Natural killer cell treated with Interleukin-12 subunit alpha and Interleukin-12 subunit beta and Interleukin-15 and Interleukin-18, amount 100 ng/mL, for 72 hours (primary cell): ENCODE measurements at regions not wholly inside any gene's neighbourhood (a gene's known extent, or its start where the extent isn't known, plus 50 kb on each side); places are given as distances from the start of the nearest gene placed in this dataset.
"Not testable (repeated sequence)": the region's sequence is repeated elsewhere in the genome, so short reads cannot be mapped to it uniquely, and the experiment has no call there.

Experiments
- ATAC-seq, 2 donors: fragments of 150-1000 bp; cut with Tn5 transposase in 1 of 2; sonication (Bioruptor Pico), chemical (Tn5 transposase) in 1 of 2; 2 replicates each; pipeline ENCODE4 v1.10.0; 2021
- DNase-seq: peaks from one replicate; pipeline ENCODE4 v3.0.0; 2022; ENCODE audit warnings: low spot score
- H3K27ac Mint-ChIP-seq, 2 donors: 1 replicate in 1 of 2; 2 replicates in 1 of 2; pipeline ENCODE4 v1.8.0; 2022; ENCODE audit warnings: mixed read lengths in 2 of 2, mild to moderate bottlenecking in 1 of 2, moderate library complexity in 1 of 2
- H3K27me3 Mint-ChIP-seq, 2 donors: 1 replicate in 1 of 2; 2 replicates in 1 of 2; pipeline ENCODE4 v1.8.0; 2022; ENCODE audit warnings: mixed read lengths in 2 of 2
- H3K36me3 Mint-ChIP-seq: one replicate; pipeline ENCODE4 v1.8.0; 2022; ENCODE audit warnings: mixed read lengths
- H3K4me1 Mint-ChIP-seq, 2 donors: 1 replicate in 1 of 2; 2 replicates in 1 of 2; pipeline ENCODE4 v1.8.0; 2022; ENCODE audit warnings: low read depth in 2 of 2, mixed read lengths in 2 of 2, mild to moderate bottlenecking in 1 of 2
- H3K4me3 Mint-ChIP-seq: one replicate; pipeline ENCODE4 v1.8.0; 2022; ENCODE audit warnings: mixed read lengths
- H3K9me3 Mint-ChIP-seq: 2 replicates; pipeline ENCODE4 v1.8.0; 2022; ENCODE audit warnings: mixed read lengths

DNA sequence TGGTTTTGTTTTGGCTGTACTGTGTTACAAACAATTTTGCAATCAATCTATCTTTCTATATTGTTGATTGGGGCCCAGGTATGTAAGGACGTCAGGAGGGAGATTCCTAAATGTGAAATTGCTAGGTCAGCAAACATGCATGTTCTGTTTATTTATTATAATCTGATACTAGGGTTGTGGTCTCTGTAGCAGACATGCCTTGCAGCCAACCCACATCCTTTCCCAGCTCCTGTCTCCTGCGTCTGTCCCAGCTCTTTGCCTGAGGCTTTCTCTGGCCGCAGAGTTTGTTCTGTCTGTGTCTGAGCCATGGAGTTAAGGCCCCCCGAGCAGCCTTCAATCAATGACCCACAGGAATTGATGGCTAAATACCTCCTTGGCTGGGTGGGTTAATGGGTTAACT lies 124.0 kb upstream of the ZEB1 start:
- H3K27ac Mint-ChIP-seq = no peak overlapping the region
- no peak for DNase-seq
- peaks cover 7 to 9% of the 10 kb centered on the region in 2 donors for H3K27me3 Mint-ChIP-seq
- H3K36me3 Mint-ChIP-seq = no peaks in the 10 kb centered on the region
- H3K4me1 Mint-ChIP-seq = no peaks in the 10 kb centered on the region
- no peaks in the 10 kb centered on the region for H3K9me3 Mint-ChIP-seq
- H3K4me3 Mint-ChIP-seq = no peak overlapping the region
- no peak for ATAC-seq

DNA sequence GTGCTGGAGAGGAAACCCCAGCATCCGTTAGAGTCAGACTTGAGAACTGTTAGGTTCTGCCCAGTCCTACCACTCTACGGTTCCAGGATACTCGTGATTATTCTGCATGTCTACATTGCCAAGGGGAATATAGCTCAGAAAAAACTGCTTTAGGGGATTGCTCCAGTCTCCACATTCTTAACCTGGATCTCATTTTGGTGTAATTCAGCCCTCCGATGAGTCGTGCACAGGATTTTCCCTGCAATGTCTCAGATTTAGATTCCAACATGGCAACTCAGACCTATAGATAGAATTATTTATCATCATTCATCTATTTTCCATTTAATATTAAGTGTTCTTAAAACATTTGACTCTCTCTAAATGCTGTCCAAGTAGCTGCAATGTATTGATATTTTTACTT lies 121.1 kb upstream of the ZEB1 start:
- DNase-seq = no peak
- ATAC-seq = no peak
- Mint-ChIP-seq H3K27ac (no peak overlapping the region), H3K27me3 (peaks cover 5 to 9% of the 10 kb centered on the region in 2 donors), H3K4me1 (no peaks in the 10 kb centered on the region), H3K9me3 (no peaks in the 10 kb centered on the region), H3K4me3 (no peak overlapping the region), H3K36me3 (no peaks in the 10 kb centered on the region)

DNA sequence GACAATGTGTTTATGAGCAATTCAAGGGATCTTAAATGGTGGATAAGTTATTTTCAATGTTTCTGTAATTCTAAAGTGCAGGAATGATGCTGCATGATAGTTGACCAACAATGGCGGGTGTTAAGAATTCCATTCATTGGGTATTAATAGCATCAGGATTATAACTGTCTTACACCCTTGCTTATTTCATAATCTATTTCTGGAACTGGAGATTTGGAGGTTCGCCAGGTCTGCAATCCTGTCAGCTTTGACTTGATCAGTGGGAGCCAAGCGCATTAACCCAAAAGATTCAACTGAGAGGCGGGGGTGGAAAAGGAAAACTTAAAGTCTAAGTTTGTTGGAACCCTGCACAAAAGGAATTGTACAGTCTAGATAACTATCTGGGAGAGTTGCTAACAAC lies 114.9 kb upstream of the ZEB1 start:
- H3K36me3 Mint-ChIP-seq = no peaks in the 10 kb centered on the region
- H3K4me1 Mint-ChIP-seq = no peaks in the 10 kb centered on the region
- no peaks in the 10 kb centered on the region for H3K9me3 Mint-ChIP-seq
- peaks cover 0 to 5% of the 10 kb centered on the region in 2 donors for H3K27me3 Mint-ChIP-seq
- DNase-seq (no peak), ATAC-seq (no peak)
- no peak overlapping the region for H3K27ac Mint-ChIP-seq
- H3K4me3 Mint-ChIP-seq = no peak overlapping the region

DNA sequence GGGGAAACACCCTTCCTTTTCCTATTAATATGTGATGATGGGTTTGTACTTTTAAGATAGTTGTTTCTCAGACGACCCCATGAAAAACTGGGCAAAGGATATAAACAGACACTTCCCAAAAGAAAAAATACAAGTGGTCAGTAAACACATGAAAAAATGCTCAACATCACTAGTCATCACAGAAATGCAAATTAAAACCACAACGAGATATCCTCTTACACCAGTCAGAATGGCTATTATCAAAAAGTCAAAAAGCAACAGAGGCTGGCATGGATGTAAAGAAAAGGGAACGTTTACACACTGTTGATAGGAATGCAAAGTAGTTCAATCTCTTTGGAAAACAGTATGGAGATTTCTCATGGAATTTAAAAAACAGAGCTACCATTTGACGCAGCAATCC lies 111.4 kb upstream of the ZEB1 start:
- no peak overlapping the region for H3K27ac Mint-ChIP-seq
- DNase-seq (no peak), ATAC-seq (no peak)
- no peak overlapping the region for H3K4me3 Mint-ChIP-seq
- peaks cover 0 to 5% of the 10 kb centered on the region in 2 donors for H3K27me3 Mint-ChIP-seq
- H3K36me3 Mint-ChIP-seq = no peaks in the 10 kb centered on the region
- no peaks in the 10 kb centered on the region for H3K4me1 Mint-ChIP-seq
- H3K9me3 Mint-ChIP-seq = no peaks in the 10 kb centered on the region

DNA sequence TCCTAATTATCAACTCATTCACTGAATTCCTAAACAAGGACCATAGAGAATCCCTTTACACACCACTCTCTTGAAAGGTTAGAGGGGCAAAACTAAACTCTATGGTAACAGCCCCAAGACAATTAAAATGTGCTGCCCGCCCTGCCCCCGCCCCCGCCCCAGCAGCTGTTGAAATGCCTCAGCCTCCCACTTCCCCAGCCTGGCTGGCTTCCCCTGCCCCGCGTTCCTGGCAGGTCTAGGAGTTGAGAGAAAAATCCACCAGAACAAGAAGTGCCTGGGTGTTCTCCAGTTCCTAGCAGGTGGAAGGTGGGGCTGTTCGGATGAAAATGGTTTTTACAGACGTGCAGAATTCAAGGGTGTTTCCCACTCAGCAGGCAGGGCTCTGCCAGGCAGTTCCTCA lies 109.5 kb upstream of the ZEB1 start:
- Mint-ChIP-seq H3K4me3 (no peak overlapping the region), H3K36me3 (no peaks in the 10 kb centered on the region), H3K4me1 (no peaks in the 10 kb centered on the region), H3K27ac (no peak overlapping the region), H3K9me3 (no peaks in the 10 kb centered on the region), H3K27me3 (peaks cover 0 to 5% of the 10 kb centered on the region in 2 donors)
- ATAC-seq (no peak), DNase-seq (no peak)

DNA sequence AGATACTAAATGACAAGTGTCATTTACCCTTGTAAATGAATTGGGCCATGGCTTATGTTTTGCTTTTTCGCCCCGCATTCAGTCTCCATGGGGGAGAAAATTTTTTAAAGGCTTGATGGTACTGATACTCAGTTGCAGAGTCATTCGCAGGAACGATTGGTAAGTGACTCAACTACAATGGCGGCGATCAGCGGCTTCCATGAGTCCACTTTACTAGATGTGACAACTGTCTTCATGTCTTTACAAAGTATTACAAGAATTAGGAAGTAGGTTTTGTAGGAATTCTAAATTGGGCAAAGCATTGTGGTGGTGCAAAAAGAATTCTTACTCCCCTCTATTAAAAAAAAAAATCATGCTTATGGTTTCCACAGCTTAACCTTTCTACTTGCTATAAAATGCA lies 108.8 kb upstream of the ZEB1 start:
- Mint-ChIP-seq H3K4me3 (no peak overlapping the region), H3K4me1 (no peaks in the 10 kb centered on the region), H3K27ac (no peak overlapping the region), H3K9me3 (no peaks in the 10 kb centered on the region), H3K36me3 (no peaks in the 10 kb centered on the region), H3K27me3 (no peaks in the 10 kb centered on the region)
- DNase-seq = no peak
- no peak for ATAC-seq

DNA sequence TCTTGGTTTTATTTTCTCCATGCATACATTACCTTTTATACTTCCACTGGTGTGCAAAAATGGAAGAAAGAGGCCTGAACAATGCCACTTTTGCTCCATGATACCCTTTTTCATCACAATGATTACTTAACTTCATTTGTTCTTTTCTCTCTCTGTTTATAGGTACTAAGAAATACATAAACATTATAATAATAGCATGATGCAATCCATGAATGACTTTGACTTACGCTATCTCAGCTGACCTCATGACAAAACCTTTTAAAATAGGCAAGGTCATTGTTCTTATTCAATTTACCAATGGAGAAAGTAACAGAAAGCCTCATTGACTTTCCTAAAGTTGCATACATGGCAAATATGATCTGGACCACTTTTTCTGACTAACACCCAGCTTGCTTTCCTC lies 105.1 kb upstream of the ZEB1 start:
- H3K9me3 Mint-ChIP-seq = no peaks in the 10 kb centered on the region
- no peak for ATAC-seq
- no peaks in the 10 kb centered on the region for H3K4me1 Mint-ChIP-seq
- no peak overlapping the region for H3K4me3 Mint-ChIP-seq
- H3K27ac Mint-ChIP-seq = no peak overlapping the region
- no peaks in the 10 kb centered on the region for H3K36me3 Mint-ChIP-seq
- no peak for DNase-seq
- no peaks in the 10 kb centered on the region for H3K27me3 Mint-ChIP-seq

DNA sequence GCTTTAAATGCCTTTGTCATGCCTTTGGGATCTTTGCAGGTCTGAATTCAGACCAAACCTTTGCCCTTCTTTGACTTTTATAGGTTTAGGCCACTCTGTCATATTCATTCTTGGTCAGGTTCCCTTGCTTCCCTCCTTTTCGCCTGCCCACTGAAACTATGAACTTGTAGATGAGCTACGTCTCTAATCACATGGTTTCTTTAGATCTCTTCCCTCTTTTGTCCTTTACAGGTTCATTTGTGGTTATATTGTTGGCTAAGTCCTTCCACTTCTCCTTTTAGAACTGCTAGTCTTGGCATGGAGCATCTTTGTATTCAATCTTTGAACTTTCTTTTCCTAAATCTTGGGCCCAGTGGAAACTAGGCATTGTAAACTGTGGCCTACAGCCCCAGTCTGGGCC lies 104.0 kb upstream of the ZEB1 start:
- H3K27ac Mint-ChIP-seq = no peak overlapping the region
- no peaks in the 10 kb centered on the region for H3K36me3 Mint-ChIP-seq
- no peak for ATAC-seq
- no peaks in the 10 kb centered on the region for H3K4me1 Mint-ChIP-seq
- H3K9me3 Mint-ChIP-seq = no peaks in the 10 kb centered on the region
- H3K27me3 Mint-ChIP-seq = no peaks in the 10 kb centered on the region
- DNase-seq = no peak
- H3K4me3 Mint-ChIP-seq = no peak overlapping the region

DNA sequence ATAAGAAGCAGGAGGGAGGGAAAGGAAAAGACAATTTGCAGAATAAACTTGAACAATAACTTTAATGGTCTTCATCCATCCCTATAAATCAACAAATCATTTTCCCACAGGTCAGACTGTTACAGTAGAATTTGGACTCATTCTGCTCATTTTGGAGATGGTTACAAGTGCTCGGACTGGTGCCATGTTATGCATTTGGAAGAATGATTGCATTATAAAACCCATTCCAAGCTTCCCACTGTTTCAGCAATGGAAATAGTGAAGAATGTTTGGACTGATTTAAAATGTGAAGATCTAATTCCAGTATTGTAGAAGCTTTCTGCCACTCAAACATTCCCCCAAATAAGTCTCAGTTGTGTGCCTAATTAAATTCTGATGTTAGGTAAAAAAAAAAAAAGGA lies 99.7 kb upstream of the ZEB1 start:
- H3K27me3 Mint-ChIP-seq = peaks cover 0 to 13% of the 10 kb centered on the region in 2 donors
- no peak overlapping the region for H3K4me3 Mint-ChIP-seq
- no peaks in the 10 kb centered on the region for H3K9me3 Mint-ChIP-seq
- H3K4me1 Mint-ChIP-seq = no peaks in the 10 kb centered on the region
- DNase-seq (no peak), ATAC-seq (no peak)
- no peaks in the 10 kb centered on the region for H3K36me3 Mint-ChIP-seq
- no peak overlapping the region for H3K27ac Mint-ChIP-seq

DNA sequence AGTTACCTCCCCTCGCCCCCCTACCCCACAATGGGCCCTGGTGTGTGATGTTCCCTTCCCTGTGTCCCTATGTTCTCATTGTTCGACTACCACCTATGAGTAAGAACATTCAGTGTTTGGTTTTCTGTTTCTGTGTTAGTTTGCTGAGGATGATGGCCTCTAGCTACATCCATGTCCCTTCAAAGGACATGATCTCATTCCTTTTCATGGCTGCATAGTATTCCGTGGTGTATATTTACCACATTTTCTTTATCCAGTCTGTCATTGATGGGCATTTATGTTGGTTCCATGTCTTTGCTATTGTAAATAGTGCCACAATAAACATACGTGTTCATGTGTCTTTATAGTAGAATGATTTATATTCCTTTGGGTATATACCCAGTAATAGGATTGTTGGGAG lies 90.2 kb upstream of the ZEB1 start:
- not testable (repeated sequence) for H3K27ac Mint-ChIP-seq, ATAC-seq, H3K4me1 Mint-ChIP-seq, DNase-seq, H3K4me3 Mint-ChIP-seq
- Mint-ChIP-seq H3K9me3 (peaks cover 12% of the 10 kb centered on the region), H3K27me3 (peaks cover 15 to 30% of the 10 kb centered on the region in 2 donors), H3K36me3 (peaks cover 21% of the 10 kb centered on the region)

DNA sequence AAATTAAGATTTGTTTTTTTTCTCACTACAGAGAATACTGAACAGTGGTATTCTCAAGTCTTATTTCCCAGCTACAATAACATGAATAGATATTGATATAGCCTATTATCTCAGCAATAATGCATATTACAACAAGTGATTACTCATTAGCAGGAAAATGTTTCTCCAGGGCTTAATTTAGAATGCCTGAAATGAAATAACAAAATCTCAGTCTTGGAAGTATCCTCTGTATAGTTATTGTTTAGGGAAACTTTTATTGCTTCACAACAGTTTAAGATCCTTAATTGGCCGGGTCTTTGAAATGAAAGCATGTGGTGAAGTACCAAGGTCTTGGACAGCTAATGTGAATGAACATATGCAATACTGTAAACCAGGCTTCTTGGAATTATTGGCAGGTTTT lies 79.1 kb upstream of the ZEB1 start:
- DNase-seq (no peak), ATAC-seq (no peak)
- H3K4me3 Mint-ChIP-seq = no peak overlapping the region
- no peak overlapping the region for H3K27ac Mint-ChIP-seq
- H3K36me3 Mint-ChIP-seq = peaks cover 2% of the 10 kb centered on the region
- peaks cover 0 to 6% of the 10 kb centered on the region in 2 donors for H3K4me1 Mint-ChIP-seq
- peaks cover under 1% of the 10 kb centered on the region for H3K9me3 Mint-ChIP-seq
- H3K27me3 Mint-ChIP-seq = peaks cover 7 to 21% of the 10 kb centered on the region in 2 donors

DNA sequence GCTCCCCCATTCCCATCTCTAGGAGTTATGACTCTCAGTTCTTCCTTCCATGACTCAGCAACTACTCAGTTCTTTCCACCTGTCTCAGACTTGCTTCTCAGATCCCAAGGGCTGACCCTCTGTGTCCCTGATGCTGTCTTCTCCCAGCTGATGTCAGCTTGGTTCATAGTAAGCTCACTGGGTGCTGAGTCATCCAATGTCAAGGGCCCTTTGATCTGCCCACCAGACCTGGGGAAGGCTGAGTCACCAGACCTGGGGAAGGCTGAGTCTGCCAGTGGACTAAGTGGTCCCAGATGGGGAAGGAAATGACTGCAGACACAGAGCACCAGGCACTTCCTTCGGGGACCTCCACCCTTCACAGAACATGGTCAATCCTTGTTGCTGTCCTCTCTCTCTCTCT lies 76.1 kb upstream of the ZEB1 start:
- no peaks in the 10 kb centered on the region for H3K36me3 Mint-ChIP-seq
- no peak overlapping the region for H3K27ac Mint-ChIP-seq
- H3K27me3 Mint-ChIP-seq = peaks cover 9 to 12% of the 10 kb centered on the region in 2 donors
- H3K9me3 Mint-ChIP-seq = no peaks in the 10 kb centered on the region
- ATAC-seq (peak; percentile 53 to 63), DNase-seq (no peak)
- peaks cover 0 to 6% of the 10 kb centered on the region in 2 donors for H3K4me1 Mint-ChIP-seq
- no peak overlapping the region for H3K4me3 Mint-ChIP-seq

DNA sequence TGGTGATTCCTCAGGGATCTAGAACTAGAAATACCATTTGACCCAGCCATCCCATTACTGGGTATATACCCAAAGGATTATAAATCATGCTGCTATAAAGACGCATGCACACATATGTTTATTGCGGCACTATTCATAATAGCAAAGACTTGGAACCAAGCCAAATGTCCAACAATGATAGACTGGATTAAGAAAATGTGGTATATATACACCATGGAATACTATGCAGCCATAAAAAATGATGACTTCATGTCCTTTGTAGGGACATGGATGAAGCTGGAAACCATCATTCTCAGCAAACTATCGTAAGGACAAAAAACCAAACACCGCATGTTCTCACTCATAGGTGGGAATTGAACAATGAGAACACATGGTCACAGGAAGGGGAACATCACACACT lies 67.9 kb upstream of the ZEB1 start:
- peaks cover 15 to 32% of the 10 kb centered on the region in 2 donors for H3K27me3 Mint-ChIP-seq
- not testable (repeated sequence) for H3K4me1 Mint-ChIP-seq, H3K27ac Mint-ChIP-seq, H3K36me3 Mint-ChIP-seq, DNase-seq, H3K4me3 Mint-ChIP-seq, ATAC-seq, H3K9me3 Mint-ChIP-seq

DNA sequence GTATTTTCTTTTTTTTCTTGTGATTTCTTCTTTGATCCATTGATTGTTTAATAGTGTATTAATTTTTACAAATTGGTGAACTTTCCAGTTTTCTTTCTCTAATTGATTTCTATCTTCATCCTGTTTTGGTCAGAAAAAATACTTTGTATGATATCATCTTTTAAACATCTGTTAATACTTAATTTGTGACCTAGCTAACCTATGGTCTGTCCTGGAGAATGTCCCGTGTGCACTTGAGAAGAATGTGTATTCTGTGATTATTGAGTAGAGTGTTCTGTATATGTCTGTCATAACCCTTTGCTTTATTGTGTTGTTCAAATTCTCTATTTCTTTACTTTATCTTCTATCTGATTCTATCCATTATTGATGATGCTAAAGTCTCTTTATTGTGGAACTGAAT lies 65.8 kb upstream of the ZEB1 start:
- Mint-ChIP-seq H3K27ac (no peak overlapping the region), H3K36me3 (no peaks in the 10 kb centered on the region), H3K4me3 (no peak overlapping the region), H3K9me3 (no peaks in the 10 kb centered on the region), H3K4me1 (no peaks in the 10 kb centered on the region), H3K27me3 (peaks cover 16 to 33% of the 10 kb centered on the region in 2 donors)
- DNase-seq (no peak), ATAC-seq (no peak)

DNA sequence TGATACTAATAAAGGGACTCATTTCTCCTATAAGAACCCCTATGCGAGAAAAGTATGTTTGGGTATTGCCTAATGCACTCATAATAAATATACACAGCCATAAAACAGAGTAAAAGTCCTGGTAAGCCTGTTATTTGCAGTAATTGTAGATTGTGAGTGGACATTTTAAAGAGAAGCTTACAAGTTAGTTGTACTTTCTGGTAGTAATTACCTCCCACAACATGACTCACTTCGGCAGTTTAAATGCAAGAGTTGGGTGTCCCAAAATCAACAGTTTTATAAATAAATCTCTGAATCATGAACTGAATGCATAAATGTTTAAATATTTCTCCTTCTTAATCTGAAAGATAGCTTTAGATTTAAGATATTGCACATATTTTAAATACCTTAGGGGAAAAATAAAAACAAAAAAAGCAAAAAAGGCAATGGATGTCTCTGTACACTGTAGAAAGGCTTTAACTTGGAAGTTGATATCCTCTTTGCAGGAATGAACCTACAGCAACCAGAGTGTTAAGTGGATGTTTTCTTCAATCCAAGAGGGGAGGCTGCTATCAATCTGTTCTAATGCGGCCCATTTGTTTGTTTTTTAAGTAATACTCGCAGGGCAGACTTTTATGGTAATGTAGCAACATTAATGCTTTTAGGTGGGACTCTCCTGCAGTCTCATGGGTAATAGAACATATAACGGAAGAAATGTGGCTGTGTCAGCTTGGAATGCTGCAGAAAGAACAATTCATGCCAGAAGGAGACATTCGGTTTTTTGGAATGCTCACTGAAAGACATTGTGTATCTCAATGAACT lies 57.3 kb upstream of the ZEB1 start:
- no peak for DNase-seq
- Mint-ChIP-seq H3K4me1 (no peaks in the 10 kb centered on the region), H3K4me3 (no peak overlapping the region), H3K27me3 (peaks cover 5 to 18% of the 10 kb centered on the region in 2 donors), H3K36me3 (no peaks in the 10 kb centered on the region), H3K9me3 (no peaks in the 10 kb centered on the region), H3K27ac (no peak overlapping the region)
- no peak for ATAC-seq
